LNCAP (cell line): ENCODE measurements at regions not wholly inside any gene's neighbourhood (a gene's known extent, or its start where the extent isn't known, plus 50 kb on each side); places are given as distances from the start of the nearest gene placed in this dataset.

Experiments used
- CTCF ChIP-seq: fragments of 450-650 bp; IDR thresholded peaks from 2 replicates; pipeline ENCODE4 v1.5.1; 2017; ENCODE audit warnings: mild to moderate bottlenecking

DNA sequence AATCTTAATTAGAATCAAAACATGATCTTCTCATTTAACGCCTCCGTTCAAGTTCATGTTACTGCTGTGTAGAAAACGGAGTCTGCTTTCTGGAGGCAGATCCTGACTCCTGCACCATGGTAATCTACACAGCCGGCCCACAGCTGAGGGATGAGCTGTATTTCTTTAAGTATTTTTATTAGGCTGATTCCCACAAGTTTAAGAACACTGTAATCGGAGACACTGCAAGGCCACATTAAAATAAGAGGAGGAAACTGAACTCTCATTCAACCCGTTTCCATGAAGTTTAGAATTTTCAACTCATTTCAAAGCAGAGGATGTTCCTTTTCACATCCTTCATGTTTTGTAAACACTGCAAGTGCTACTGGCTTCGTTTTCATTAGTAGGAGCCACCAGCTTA lies 372.2 kb downstream of the NFIB start:
- no peak for TF ChIP-seq CTCF

DNA sequence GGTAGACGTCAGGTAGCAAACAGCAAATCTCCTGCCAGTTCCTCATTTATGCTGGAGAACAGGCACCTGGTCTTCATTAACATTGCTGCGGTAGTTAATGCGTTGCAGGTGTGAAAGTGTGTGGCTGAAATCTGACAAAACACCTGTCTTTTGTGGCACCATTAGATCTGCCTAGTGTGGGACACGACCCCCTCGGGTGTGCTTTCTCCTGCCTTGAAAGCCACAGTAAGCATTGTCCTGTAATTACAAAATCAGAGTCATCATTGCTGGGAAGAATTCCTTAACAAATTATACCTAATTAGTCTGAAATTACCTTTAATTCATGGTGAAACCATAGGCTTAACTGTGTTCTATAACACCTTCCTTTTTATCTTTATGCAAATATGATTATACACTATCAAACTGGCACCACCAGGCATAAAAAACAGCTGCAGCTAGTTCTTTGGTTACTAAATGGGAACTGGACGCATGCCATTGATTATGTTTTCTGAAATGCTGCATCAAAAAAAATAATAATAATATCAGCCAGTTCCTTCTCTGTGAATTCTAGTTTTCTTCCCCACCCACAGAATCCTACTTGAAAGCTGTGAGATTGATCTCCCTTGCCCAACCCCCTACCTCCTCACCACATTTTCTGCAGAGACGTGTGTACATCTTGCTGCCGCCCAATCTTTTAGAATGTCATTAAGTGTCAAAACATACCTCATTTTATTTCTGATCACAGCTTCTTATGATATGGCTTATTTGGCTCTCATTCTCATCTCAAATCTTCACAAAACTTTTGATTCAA lies 374.0 kb downstream of the NFIB start:
- TF ChIP-seq CTCF: no peak

GRCh38 chr9:13939134-13939533 lies 374.8 kb downstream of the NFIB start:
- no peak for TF ChIP-seq CTCF

DNA sequence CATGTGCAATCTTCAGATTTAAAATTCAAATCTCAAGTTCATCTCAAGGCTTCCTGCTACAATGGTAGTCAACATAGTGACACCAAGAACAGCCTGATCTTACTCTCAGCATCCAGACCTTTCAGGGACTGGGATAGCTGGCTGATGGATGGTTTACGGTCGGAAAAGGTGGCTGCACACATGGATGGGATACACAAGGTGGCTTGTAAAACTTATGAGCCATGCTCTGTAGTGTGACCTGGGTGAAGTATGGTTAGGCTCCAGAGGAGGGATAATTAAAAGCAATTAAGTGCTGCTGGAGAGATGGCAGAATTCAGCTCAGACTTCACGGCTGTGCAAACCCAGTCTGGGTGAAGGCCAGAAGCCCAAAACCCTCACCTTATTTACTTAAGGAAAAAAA lies 379.5 kb downstream of the NFIB start:
- no peak for TF ChIP-seq CTCF

GRCh38 chr9:13933268-13933656 lies 380.7 kb downstream of the NFIB start:
- TF ChIP-seq CTCF: no peak

GRCh38 chr9:13932528-13933267 lies 381.2 kb downstream of the NFIB start:
- TF ChIP-seq CTCF: no peak

- no peak for TF ChIP-seq CTCF
These were observed 384.9 kb downstream of the NFIB start for GRCh38 chr9:13929013-13929412.
